Lung (tissue), 11 donors: ENCODE measurements at regions not wholly inside any gene's neighbourhood (a gene's known extent, or its start where the extent isn't known, plus 50 kb on each side); places are given as distances from the start of the nearest gene placed in this dataset.

Source experiments
- ATAC-seq: fragments of 200-7000 bp; cut with Tn5 transposase; one replicate; pipeline ENCODE4 v1.9.1; 2020; ENCODE audit warnings: moderate number of reproducible peaks; ENCODE audit not compliant: insufficient read depth, low FRiP score
- DNase-seq, 3 donors: peaks; one replicate each; pipeline ENCODE4 v3.0.0-alpha.2; 2013 to 2017
- H3K27ac ChIP-seq, 2 donors: one replicate each; pipeline ENCODE4 v1.5.1; 2013; ENCODE audit warnings: mild to moderate bottlenecking in 2 of 2, moderate library complexity in 2 of 2, control low read depth in 1 of 2, inconsistent platforms in 1 of 2, low read depth in 1 of 2, low read length in 1 of 2
- H3K27me3 ChIP-seq, 3 donors: one replicate each; pipeline ENCODE4 v1.5.1; 2013; ENCODE audit warnings: low read length in 2 of 3; ENCODE audit not compliant: control insufficient read depth in 3 of 3, insufficient read depth in 3 of 3
- H3K36me3 ChIP-seq, 4 donors: one replicate each; pipeline ENCODE4 v1.5.1; 2013; ENCODE audit warnings: low read length in 4 of 4, mild to moderate bottlenecking in 1 of 4, moderate library complexity in 1 of 4; ENCODE audit not compliant: control insufficient read depth in 4 of 4, insufficient read depth in 4 of 4
- H3K4me1 ChIP-seq, 5 donors: one replicate each; pipeline ENCODE4 v1.5.1; 2013; ENCODE audit warnings: low read length in 5 of 5, mild to moderate bottlenecking in 2 of 5, moderate library complexity in 1 of 5; ENCODE audit not compliant: control insufficient read depth in 5 of 5, insufficient read depth in 5 of 5
- H3K4me3 ChIP-seq: one replicate; pipeline ENCODE4 v1.5.1; 2013; ENCODE audit warnings: mild to moderate bottlenecking, control low read depth, moderate library complexity
- H3K9ac ChIP-seq, 2 donors: one replicate each; pipeline ENCODE4 v1.5.1; 2013; ENCODE audit warnings: low read length in 2 of 2, control low read depth in 1 of 2; ENCODE audit not compliant: insufficient read depth in 1 of 2
- H3K9me3 ChIP-seq, 4 donors: one replicate each; pipeline ENCODE4 v1.5.1; 2013; ENCODE audit warnings: low read length in 3 of 4, mild to moderate bottlenecking in 1 of 4, moderate library complexity in 1 of 4; ENCODE audit not compliant: control insufficient read depth in 4 of 4, insufficient read depth in 3 of 4
- WGBS, 2 donors: extraction: QIAGEN DNeasy Blood & Tissue Kit; methylation state at CpG; one replicate each; pipeline ENCODE4 v1.1.7; 2013; 5-methylcytosine and 5-hydroxymethylcytosine counted together
- TF ChIP-seq, protein P1 (sequence below): IDR thresholded peaks from 2 replicates; pipeline ENCODE4 v1.5.1; 2012; ENCODE audit warnings: mild to moderate bottlenecking; ENCODE audit errors: control extremely low read depth, extremely low read depth
- donor health status: control.
- donor health status: control.
- donor health status: Bipolar disorder and iron deficiency.
- donor health status: healthy.
- donor health status: DM: yes; HTN: yes; CAD: no.

DNA sequence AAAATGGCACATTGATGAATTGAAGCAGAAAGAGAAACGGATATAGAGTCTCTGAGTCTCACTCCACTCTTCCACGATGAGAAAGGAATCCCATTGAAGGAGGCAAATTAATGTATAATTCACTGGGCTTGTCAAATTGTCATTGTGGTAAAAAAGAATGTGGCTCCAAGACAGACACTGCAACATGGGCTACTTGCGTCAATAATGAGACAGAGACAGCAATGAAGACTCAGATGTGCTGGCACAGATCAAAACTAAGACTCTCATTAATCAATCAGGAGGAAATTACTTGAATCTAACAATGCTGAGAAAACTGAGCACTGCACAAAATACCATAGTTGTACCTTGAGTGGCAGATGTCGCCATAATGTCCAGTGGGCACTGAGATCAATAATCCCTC is 1485.5 kb downstream of the TECRL start:
- Histone ChIP-seq H3K27me3 (no peaks in the 10 kb centered on the region), H3K27ac (no peak overlapping the region), H3K36me3 (no peaks in the 10 kb centered on the region), H3K9me3 (no peaks in the 10 kb centered on the region), H3K9ac (no peak overlapping the region), H3K4me1 (no peaks in the 10 kb centered on the region), H3K4me3 (no peak overlapping the region)
- DNase-seq (no peak), ATAC-seq (no peak)
- TF ChIP-seq, protein P1, sequence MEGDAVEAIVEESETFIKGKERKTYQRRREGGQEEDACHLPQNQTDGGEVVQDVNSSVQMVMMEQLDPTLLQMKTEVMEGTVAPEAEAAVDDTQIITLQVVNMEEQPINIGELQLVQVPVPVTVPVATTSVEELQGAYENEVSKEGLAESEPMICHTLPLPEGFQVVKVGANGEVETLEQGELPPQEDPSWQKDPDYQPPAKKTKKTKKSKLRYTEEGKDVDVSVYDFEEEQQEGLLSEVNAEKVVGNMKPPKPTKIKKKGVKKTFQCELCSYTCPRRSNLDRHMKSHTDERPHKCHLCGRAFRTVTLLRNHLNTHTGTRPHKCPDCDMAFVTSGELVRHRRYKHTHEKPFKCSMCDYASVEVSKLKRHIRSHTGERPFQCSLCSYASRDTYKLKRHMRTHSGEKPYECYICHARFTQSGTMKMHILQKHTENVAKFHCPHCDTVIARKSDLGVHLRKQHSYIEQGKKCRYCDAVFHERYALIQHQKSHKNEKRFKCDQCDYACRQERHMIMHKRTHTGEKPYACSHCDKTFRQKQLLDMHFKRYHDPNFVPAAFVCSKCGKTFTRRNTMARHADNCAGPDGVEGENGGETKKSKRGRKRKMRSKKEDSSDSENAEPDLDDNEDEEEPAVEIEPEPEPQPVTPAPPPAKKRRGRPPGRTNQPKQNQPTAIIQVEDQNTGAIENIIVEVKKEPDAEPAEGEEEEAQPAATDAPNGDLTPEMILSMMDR: no peak
- WGBS, 2 donors: 81 to 83% methylated on average over 4 of the region's 4 CpGs

- H3K27ac ChIP-seq: no peak overlapping the region
- no peak for ATAC-seq
- WGBS, 2 donors: 67 to 83% methylated on average over 2 of the region's 2 CpGs
- H3K27me3 ChIP-seq: no peaks in the 10 kb centered on the region
- no peaks in the 10 kb centered on the region for H3K9me3 ChIP-seq
- H3K4me3 ChIP-seq: no peak overlapping the region
- no peak overlapping the region for H3K9ac ChIP-seq
- no peaks in the 10 kb centered on the region for H3K4me1 ChIP-seq
- no peak for DNase-seq
- TF ChIP-seq, protein P1: no peak
- H3K36me3 ChIP-seq: no peaks in the 10 kb centered on the region
These were observed 1491.6 kb downstream of the TECRL start for GRCh38 chr4:62917649-62918048.

DNA sequence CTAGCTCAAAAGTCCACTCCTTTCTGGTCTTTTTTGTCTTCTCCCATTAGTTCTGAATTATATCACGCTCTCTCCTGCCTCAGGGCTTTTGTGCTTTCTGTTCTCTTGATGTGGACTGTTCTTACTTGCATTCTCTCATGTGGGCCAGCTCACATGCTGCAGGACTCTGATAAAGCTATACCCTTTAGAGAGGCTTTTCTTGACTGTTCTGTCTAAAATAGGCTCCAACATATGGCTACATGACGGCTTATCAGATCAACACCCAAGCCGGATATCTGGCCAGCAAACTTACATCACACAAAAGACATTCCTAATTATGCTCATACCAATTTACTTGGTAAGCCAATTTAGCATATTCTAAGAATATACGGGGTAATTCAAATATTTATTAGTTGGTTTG is 1494.5 kb downstream of the TECRL start:
- no peaks in the 10 kb centered on the region for H3K9me3 ChIP-seq
- H3K4me1 ChIP-seq: no peaks in the 10 kb centered on the region
- no peaks in the 10 kb centered on the region for H3K27me3 ChIP-seq
- TF ChIP-seq, protein P1: no peak
- DNase-seq: no peak
- no peak overlapping the region for H3K27ac ChIP-seq
- 85% methylated on average over 4 of the region's 4 CpGs for WGBS, 2 donors
- no peak overlapping the region for H3K9ac ChIP-seq
- ATAC-seq: no peak
- no peaks in the 10 kb centered on the region for H3K36me3 ChIP-seq
- H3K4me3 ChIP-seq: no peak overlapping the region

DNA sequence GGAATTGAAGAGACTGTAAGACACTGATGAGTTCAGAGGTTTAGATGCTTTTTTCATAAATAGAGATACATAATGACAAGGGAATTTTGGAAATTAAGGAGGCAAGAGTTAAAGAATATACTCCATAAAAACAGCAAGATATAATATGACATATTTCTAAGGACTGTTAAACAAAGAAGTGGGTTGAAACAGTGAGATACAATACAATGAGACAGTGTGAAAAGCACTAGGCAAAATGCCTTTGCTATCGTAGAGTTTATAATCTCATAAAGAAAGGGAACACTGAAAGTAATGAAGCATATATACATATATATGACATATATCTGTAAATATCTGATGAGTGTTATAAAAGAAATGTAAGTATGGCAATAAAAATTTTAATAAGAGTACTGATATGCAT is 1496.2 kb downstream of the TECRL start:
- ATAC-seq (no peak), DNase-seq (no peak)
- no peaks in the 10 kb centered on the region for H3K4me1 ChIP-seq
- H3K9ac ChIP-seq: no peak overlapping the region
- no peak overlapping the region for H3K27ac ChIP-seq
- H3K4me3 ChIP-seq: no peak overlapping the region
- WGBS, 2 donors: 82 to 97% methylated on average over 1 of the region's 1 CpG
- no peaks in the 10 kb centered on the region for H3K36me3 ChIP-seq
- H3K9me3 ChIP-seq: no peaks in the 10 kb centered on the region
- no peaks in the 10 kb centered on the region for H3K27me3 ChIP-seq
- TF ChIP-seq, protein P1: no peak
